Subcutaneous abdominal adipose tissue (tissue), 5 donors: ENCODE measurements at regions not wholly inside any gene's neighbourhood (a gene's known extent, or its start where the extent isn't known, plus 50 kb on each side); places are given as distances from the start of the nearest gene placed in this dataset.

Experiments used
- H3K27ac ChIP-seq: one replicate; pipeline ENCODE4 v1.7.0; 2013; ENCODE audit warnings: low read depth, mild to moderate bottlenecking, inconsistent platforms, low read length, moderate library complexity
- H3K27me3 ChIP-seq, 5 donors: one replicate each; pipeline ENCODE4 v1.7.0; 2013; ENCODE audit warnings: low read length in 5 of 5, inconsistent platforms in 1 of 5; ENCODE audit not compliant: control insufficient read depth in 5 of 5, insufficient read depth in 4 of 5
- H3K36me3 ChIP-seq, 5 donors: one replicate each; pipeline ENCODE4 v1.7.0; 2013; ENCODE audit warnings: low read length in 5 of 5; ENCODE audit not compliant: control insufficient read depth in 5 of 5, insufficient read depth in 5 of 5
- H3K4me1 ChIP-seq, 5 donors: one replicate each; pipeline ENCODE4 v1.7.0; 2013; ENCODE audit warnings: low read length in 5 of 5, mild to moderate bottlenecking in 3 of 5, moderate library complexity in 1 of 5; ENCODE audit not compliant: control insufficient read depth in 5 of 5, insufficient read depth in 5 of 5
- H3K4me3 ChIP-seq, 5 donors: one replicate each; pipeline ENCODE4 v1.7.0; 2013; ENCODE audit warnings: low read length in 5 of 5, low read depth in 1 of 5
- H3K9ac ChIP-seq, 5 donors: one replicate each; pipeline ENCODE4 v1.7.0; 2013; ENCODE audit warnings: low read length in 5 of 5, mild to moderate bottlenecking in 4 of 5, moderate library complexity in 3 of 5
- H3K9me3 ChIP-seq, 5 donors: one replicate each; pipeline ENCODE4 v1.7.0; 2013; ENCODE audit warnings: low read length in 5 of 5; ENCODE audit not compliant: control insufficient read depth in 5 of 5
- donor health status: healthy.
- donor health status: healthy.
- donor health status: healthy.
- donor health status: healthy.
- donor health status: healthy.

DNA sequence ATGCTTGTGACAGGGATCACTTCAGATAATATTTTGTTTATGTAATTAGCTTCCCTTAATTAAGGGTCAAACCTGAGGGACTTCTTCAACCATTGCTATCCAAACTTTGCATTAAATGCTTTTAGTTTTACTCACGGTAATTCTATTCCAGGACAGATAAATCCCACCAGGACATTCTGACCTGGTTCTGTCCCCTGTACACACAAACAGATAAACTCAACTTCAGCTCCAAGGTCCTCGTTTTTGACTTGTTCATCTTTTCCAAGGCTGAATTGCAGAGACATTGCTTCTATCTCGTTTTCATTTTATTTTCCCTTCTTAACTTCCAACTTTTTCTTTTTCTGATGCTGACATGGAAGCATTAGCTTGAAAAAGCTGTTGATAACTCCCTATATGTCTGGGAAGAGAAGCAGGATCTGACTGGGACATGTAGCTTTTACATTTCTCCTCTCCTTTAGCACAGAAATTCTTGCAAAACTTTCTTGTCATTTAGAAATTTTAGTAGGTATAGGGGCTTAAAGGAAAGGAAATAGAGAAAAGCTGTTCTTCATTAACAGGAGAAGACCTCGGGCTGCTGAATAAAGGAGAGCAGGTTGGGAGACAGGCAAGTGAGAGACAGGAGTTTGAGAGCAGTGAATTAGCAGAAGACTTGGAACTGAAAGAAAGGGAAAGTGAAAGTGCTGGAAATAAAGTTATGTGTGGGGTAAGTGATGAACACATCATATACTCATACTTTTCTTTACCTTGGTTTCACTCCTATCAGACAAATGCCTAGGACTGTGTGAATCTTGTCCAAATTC is 231.7 kb upstream of the B3GALT2 start:
- H3K36me3 ChIP-seq: no peaks in the 10 kb centered on the region
- no peak overlapping the region for H3K27ac ChIP-seq
- H3K27me3 ChIP-seq: no peaks in the 10 kb centered on the region
- no peaks in the 10 kb centered on the region for H3K9me3 ChIP-seq
- peak overlapping the region; percentile 47 to 80 (median 64) for H3K4me3 ChIP-seq
- peak overlapping the region; percentile 12 to 64 (median 45) for H3K9ac ChIP-seq
- peaks cover 0 to 11% (median 5%) of the 10 kb centered on the region in 5 donors for H3K4me1 ChIP-seq

DNA sequence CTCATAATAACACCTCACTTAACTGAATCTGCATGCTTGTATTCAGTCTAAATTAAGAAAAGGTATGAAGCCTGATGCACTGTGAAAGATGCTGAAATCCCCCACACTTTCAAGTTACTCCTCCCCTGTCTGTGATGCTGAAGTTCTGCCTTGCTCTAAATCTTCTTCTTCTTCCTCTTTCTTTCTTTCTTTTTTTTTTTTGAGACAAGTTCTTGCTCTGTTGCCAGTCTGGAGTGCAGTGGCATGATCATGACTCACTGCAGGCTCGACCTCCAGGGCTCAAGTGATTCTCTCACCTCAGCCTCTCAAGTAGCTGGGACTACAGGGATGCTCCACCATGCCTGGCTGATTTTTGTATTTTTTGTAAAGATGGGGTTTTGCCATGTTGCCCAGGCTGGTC is 231.0 kb upstream of the B3GALT2 start:
- Histone ChIP-seq H3K9ac (no peak overlapping the region), H3K4me3 (no peak overlapping the region), H3K9me3 (no peaks in the 10 kb centered on the region), H3K4me1 (peaks cover 0 to 11% (median 5%) of the 10 kb centered on the region in 5 donors), H3K36me3 (no peaks in the 10 kb centered on the region), H3K27ac (no peak overlapping the region), H3K27me3 (no peaks in the 10 kb centered on the region)

DNA sequence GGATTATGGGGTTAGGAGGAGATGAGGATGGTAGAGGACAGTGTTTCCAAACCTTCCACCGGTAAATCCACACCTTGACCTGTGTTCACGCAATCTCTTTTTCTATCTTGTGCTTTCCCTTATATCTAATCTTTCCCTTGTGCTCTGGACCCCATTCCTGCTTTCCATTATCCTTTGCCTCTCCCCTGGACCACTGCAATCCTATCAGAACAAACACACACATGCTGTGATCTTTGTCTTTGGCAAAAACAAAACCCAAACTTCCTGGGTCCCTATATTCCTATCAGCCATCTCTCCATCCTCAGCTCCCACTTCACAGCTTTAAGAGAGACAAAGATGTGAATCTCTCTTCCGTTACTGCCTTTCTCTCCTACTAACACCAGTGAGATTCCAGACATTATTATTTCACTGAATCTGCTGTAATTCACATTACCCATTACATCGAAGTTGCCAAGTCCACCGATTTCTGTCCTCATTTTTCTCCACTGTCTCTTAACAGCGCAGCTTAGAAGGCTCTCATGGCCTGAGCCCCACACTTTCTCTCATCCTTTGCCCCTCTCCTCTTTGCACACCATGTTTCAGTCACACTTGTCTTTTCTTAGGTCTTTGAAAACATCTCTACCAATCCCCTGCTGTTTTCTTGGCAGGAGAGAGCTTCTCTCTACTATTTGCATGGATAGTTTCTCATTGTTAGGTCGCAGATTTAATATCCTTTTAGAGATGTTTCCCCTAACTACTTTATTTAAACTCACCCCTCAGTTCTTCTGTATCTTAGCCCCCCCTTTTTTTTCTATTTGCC is 230.0 kb upstream of the B3GALT2 start:
- H3K9ac ChIP-seq: no peak overlapping the region
- H3K4me1 ChIP-seq: peaks cover 0 to 11% (median 5%) of the 10 kb centered on the region in 5 donors
- H3K9me3 ChIP-seq: no peaks in the 10 kb centered on the region
- no peak overlapping the region for H3K4me3 ChIP-seq
- H3K36me3 ChIP-seq: no peaks in the 10 kb centered on the region
- no peaks in the 10 kb centered on the region for H3K27me3 ChIP-seq
- no peak overlapping the region for H3K27ac ChIP-seq

GRCh38 chr1:193415256-193415655 is 228.8 kb upstream of the B3GALT2 start:
- Histone ChIP-seq H3K4me3 (no peak overlapping the region), H3K36me3 (no peaks in the 10 kb centered on the region), H3K27me3 (no peaks in the 10 kb centered on the region), H3K4me1 (peaks cover 0 to 11% (median 5%) of the 10 kb centered on the region in 5 donors), H3K27ac (no peak overlapping the region), H3K9ac (no peak overlapping the region), H3K9me3 (no peaks in the 10 kb centered on the region)

GRCh38 chr1:193413376-193413775 is 227.0 kb upstream of the B3GALT2 start:
- Histone ChIP-seq H3K27ac (no peak overlapping the region), H3K36me3 (no peaks in the 10 kb centered on the region), H3K4me1 (peaks cover 0 to 12% (median 11%) of the 10 kb centered on the region in 5 donors), H3K9me3 (no peaks in the 10 kb centered on the region), H3K4me3 (no peak overlapping the region), H3K9ac (no peak overlapping the region), H3K27me3 (no peaks in the 10 kb centered on the region)

DNA sequence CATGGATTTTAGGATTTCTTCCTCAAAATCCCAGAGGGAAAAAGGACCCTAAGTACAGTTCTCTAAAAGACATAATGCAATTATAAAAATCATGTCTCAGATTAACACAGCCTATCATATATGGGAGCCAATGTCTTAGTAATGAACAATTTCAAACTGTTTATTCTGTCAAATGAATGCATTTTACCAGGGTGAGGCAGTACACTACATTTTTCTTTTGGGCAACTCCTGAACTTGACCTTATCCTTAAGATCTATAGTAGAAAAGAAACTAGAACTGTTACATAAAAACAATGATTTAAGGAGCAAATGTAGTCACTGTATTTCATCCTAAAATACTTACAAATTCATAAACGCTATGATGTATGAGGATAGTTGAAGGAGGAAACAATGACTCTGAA is 226.3 kb upstream of the B3GALT2 start:
- Histone ChIP-seq H3K9me3 (no peaks in the 10 kb centered on the region), H3K27me3 (no peaks in the 10 kb centered on the region), H3K27ac (no peak overlapping the region), H3K36me3 (no peaks in the 10 kb centered on the region), H3K4me3 (no peak overlapping the region), H3K9ac (no peak overlapping the region), H3K4me1 (peaks cover 0 to 7% (median 6%) of the 10 kb centered on the region in 5 donors)

DNA sequence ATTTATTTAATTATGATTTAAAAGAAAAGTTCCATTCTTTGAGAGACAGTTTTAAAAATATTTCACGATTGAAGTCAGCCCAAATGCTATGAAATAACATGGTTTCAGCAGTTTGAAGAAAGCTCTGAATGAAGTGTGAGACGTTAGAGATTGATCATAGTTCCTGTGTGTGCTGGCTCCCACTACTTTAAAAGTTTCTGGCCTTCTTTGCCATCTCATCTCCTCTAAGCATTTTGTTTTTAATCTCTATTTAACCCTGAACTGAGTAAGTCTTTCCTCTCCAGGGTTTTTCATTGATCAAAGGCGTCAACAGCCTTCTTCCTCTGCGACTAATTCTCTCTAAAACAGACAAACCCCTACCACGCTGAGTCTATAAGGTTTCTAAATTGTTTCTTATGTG is 225.3 kb upstream of the B3GALT2 start:
- peaks cover 0 to 10% (median 6%) of the 10 kb centered on the region in 5 donors for H3K4me1 ChIP-seq
- H3K9me3 ChIP-seq: no peaks in the 10 kb centered on the region
- no peak overlapping the region for H3K27ac ChIP-seq
- no peaks in the 10 kb centered on the region for H3K36me3 ChIP-seq
- no peak overlapping the region for H3K4me3 ChIP-seq
- H3K27me3 ChIP-seq: no peaks in the 10 kb centered on the region
- H3K9ac ChIP-seq: no peak overlapping the region

- H3K4me3 ChIP-seq: no peak overlapping the region
- H3K27ac ChIP-seq: no peak overlapping the region
Observed at GRCh38 chr1:193411215-193411614, 224.8 kb upstream of the B3GALT2 start.

GRCh38 chr1:193408782-193409293 is 222.4 kb upstream of the B3GALT2 start:
- H3K27me3 ChIP-seq: no peaks in the 10 kb centered on the region
- no peaks in the 10 kb centered on the region for H3K9me3 ChIP-seq
- H3K4me1 ChIP-seq: peaks cover 0 to 12% (median 6%) of the 10 kb centered on the region in 5 donors
- no peak overlapping the region for H3K27ac ChIP-seq
- peak overlapping the region in 2 of 5 donors; percentile 3 to 22 for H3K4me3 ChIP-seq
- H3K9ac ChIP-seq: peak overlapping the region in 1 of 5 donors; percentile 2
- no peaks in the 10 kb centered on the region for H3K36me3 ChIP-seq

More at GRCh38 chr1:193411215-193411614, 224.8 kb upstream of the B3GALT2 start:
- peaks cover 0 to 12% (median 6%) of the 10 kb centered on the region in 5 donors for H3K4me1 ChIP-seq
- H3K36me3 ChIP-seq: no peaks in the 10 kb centered on the region
- no peak overlapping the region for H3K9ac ChIP-seq
- no peaks in the 10 kb centered on the region for H3K27me3 ChIP-seq
- H3K9me3 ChIP-seq: no peaks in the 10 kb centered on the region

GRCh38 chr1:193406901-193407300 is 220.5 kb upstream of the B3GALT2 start:
- Histone ChIP-seq H3K4me3 (no peak overlapping the region), H3K27ac (no peak overlapping the region), H3K27me3 (no peaks in the 10 kb centered on the region), H3K36me3 (no peaks in the 10 kb centered on the region), H3K4me1 (peaks cover 0 to 12% (median 6%) of the 10 kb centered on the region in 5 donors), H3K9ac (no peak overlapping the region), H3K9me3 (no peaks in the 10 kb centered on the region)
